GM11168 (cell line): ENCODE measurements at regions not wholly inside any gene's neighbourhood (a gene's known extent, or its start where the extent isn't known, plus 50 kb on each side); places are given as distances from the start of the nearest gene placed in this dataset.
"Not testable (repeated sequence)": the region's sequence is repeated elsewhere in the genome, so short reads cannot be mapped to it uniquely, and the experiment has no call there.

ENCODE experiments used
- in situ Hi-C: fragments of 300-500 bp; cut with MboI; formaldehyde crosslinking; loops from one replicate; pipeline ENCODE4 v1.12.0; 2022; ENCODE audit warnings: low sequenced_read_pairs; ENCODE audit not compliant: unreplicated experiment

DNA sequence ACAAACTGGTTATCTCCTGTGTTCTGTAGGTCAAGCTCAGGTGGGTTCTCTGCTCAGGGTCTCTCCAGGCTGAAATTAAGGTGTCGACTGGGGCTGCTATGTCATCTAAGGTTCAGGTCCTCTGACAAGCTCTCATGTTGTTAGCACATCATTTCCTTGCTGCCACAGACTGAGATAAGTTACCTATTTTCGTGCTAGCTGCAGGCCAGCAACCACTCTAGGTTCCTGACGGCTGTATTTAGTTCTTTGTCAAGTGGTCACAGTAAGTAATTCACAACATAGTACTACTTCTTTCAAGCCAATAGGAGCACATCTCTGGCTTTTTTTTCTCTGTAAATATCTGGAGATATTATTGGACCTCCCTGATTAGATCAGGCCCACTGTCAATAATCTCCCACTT is 169.3 kb upstream of the CAND1 start:
- in situ Hi-C loops, result no loop called here

DNA sequence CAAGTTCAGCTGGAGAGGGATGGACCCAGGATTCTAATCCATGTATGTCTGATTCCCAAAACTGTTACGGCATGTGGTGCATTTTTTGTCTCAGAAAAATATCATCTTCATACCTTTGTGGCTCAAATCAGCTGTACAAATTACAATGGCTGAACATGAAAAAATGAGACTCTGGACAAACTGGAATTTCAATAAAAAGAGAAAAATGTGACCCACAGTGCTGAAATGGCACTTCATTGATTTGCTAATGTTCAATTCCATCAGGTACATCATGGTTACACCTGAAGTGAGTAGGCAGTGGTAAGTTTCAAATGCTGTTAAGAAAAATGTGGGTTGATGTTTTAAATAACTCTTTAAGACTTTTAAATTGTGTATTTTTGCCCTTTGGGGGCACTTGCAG is 165.6 kb upstream of the CAND1 start:
- in situ Hi-C loops, result no loop called here

DNA sequence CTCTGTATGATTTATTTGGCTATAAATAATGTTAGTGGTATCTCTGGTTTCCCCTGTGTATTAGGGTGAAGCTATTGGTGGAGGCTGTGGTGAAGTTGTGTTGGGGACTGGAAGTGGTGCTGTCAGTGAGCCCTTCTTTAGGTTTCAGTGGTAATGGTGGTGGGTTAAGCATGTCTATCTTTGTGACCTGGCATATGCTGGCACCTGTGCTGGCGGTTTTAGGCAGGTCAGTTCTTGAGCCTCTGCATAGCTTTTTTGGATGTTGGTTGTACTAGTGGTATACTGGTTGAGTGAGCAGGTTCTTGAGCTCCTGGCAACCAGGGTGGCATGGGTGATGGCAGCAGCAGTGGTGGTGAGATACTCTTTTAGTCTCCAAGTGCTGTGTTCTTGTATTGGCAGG is 161.9 kb upstream of the CAND1 start:
- in situ Hi-C loops, result no loop called here

DNA sequence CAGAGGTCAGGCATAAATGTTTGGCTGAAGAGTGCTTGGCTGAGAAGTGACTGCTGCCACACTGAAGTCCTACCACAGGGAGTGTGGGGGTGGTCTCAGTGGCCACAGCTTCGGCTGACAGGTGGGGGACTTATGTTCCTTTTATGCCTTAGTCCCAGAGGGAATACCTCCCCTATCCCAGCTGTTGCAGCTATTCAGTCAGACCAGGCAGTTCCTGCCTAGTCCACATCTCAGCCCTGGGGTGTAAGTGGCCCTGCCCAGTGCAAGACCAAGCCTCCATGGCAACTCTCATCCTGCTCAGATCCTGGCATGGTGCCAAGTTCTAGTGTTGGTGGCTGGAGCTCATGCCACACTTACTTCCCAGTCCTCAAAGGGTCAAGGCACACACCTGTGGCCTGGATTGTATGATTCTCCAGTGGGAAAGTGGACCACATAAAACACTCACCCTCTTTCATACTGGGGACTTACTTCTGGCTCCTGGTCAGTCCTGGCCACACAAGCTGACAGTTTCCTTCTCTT is 161.3 kb upstream of the CAND1 start:
- in situ Hi-C loops, result no loop called here

DNA sequence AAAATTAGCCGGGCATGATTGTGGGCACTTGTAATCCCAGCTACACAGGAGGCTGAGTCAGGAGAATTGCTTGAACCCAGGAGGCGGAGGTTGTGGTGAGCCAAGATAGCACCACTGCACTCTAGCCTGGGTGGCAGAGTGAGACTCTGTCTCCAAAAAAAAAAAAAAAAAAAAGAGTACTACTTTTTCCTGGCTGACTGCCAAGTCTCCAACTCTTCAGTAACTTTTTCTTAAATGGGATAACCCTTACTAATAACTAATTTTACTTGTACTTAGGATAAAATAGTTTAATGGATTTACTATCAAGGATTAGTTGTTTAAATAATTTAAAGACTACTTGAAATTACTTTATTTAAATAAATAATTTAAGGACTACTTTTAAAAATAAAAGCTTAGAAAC is 158.8 kb upstream of the CAND1 start:
- in situ Hi-C loops, result not testable (repeated sequence)

DNA sequence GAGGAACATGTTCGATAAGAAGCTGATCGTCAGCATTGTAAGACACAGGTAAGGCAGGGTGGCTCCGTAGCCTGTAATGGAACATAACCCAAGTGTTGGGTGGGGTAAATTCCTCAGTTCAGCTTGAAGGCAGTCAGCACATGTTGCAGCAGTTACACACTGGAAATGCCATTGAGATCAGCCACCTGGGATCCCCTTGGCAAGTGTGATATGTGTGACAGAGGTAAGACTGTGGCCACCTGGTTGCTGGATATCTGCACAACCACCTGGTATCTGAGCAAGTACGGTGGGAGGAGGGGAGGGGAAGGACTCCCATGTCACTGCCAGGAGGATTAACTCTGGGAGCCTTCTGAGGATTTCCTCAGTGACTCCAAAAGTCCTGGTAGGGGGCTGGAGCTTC is 158.0 kb upstream of the CAND1 start:
- in situ Hi-C loops, result no loop called here

DNA sequence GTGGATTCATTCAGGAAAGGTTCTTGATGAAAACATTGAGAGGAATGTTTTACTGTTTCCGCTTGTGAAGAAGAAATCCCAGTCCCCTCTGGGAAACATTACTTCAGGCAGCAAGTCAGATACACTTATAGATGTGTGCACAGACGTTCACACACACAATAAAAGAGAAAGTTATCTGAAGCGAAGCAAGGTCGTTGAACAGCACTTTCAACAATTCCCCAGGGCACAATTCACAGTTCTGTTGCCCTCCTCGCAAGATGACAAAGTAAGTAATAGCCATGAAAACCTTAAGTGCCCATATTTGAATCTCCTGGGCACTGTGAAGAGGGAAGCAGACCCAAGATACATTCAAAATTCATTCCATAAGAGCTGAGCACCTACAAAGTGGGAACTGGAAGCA is 156.6 kb upstream of the CAND1 start:
- in situ Hi-C loops, result no loop called here

DNA sequence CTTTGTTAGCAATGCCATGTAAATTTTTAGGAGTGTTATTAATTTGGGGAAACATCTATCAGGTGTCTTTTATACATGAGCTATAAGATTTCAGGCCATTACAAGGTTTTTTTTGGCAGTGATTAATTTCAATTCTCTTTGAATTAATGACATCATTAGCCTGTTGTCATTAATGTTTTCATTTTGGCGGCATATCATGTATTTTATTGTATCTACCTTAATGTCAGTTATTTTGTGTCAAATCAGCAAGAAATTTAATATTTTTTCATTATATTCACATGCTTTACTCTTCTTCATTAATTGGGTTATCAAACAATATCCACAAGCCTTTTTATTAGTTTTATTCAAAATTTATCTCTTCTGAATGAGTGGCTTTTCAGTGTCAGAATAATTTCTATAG is 153.0 kb upstream of the CAND1 start:
- in situ Hi-C loops, result no loop called here

DNA sequence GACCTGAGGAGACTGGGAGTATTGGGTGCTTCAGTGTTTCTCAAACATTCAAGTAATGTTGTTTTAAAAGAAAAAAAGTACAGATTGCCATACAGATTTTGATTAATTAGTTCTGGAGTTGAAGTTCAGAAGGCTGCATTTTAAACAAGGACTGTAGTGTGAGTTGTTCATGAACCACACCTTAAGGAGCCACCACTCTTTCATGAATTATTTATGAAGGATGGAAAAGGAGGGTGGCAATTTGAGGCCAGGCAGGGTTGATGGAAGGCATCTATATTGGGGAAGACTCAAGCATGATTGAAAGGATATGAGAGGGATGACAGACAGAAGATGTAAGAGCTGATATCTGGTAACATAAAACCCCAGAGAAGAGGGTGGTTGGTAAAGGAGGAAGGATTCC is 146.6 kb upstream of the CAND1 start:
- in situ Hi-C loops, result no loop called here

DNA sequence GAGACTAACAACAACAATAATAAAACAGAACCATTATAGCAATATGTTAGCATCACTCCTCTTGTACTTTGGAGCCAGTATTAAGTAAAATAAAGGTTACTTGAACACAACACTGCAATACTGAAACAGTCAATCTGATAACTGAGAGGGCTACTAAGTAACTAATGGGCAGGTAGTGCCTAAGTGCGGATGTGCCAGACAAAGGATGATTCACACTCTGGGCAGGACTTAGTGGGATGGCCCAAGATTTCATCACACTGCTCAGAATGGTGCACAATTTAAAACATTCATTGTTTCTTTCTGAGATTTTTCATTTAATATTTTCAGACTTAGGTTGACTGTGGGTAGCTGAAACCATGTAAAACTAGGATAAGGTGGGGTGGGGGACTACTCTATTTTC is 131.9 kb upstream of the CAND1 start:
- in situ Hi-C loops, result no loop called here

DNA sequence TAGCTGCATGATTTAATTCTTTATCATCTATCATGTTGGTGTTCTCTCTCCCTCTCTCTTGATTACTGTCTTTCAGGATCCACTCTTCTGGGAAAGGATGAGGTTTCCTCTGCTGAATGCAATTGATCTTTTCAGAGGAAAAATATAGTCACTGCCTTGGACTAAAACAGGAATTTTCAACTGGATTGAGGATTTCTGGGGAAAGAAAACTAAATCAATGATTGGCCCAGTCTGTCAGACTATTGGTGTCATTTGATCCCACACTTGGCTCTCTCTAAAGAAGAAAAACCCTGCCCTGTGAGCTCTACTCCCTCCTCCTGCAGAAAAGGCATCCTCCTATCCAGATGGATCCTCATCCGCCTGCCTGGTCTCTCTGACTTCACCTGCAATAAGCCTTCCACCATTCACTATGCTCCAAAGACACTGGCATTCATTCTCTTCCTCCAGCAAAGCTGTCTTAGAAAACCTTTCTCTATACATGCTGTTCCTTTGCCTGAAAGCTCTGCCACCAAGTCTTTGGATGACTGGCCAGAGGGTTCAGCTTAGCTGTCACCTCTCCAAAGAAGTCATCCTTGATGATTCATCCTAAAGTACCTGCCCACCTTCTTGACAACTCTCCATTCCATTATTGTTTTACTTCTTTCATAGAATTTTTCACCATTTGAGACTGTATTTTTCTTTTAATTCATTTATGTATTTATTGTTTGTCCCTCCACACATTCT is 127.7 kb upstream of the CAND1 start:
- in situ Hi-C loops, result no loop called here

DNA sequence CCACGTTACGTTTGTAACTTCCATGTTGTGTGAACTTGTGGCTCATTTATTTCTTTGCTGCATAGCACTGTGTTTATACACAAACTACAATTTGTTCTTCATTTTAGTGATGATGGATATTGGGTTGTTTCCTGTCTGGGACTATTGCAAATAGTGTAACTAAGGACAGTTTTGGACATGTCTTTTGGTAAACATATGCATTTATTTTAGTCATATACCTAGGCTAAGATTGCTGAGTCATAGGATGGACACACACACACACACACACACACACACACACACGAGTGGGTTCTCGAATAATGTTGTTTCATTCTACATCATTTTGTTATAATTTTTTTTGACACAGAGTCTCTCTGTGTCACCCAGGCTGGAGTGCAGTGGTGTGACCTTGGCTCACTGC is 123.5 kb upstream of the CAND1 start:
- in situ Hi-C loops, result no loop called here

DNA sequence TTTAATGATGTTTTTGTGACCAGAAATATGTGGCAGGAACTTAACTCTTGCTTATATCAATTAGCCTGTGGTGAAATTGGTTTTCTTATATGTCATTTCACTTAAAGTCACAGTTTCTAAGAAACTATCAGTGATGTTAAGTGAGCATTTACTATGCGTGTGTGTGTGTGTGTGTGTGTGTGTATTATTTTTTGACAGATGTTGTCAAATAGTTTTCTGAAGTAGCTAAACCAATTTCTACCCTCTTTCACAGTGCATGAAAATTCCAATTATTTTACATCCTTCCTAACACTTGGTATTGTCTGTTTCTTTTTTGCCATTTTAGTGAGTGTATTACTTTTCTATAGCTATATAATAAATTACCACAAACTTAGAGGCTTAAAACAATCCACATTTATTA is 122.1 kb upstream of the CAND1 start:
- in situ Hi-C loops, result no loop called here

DNA sequence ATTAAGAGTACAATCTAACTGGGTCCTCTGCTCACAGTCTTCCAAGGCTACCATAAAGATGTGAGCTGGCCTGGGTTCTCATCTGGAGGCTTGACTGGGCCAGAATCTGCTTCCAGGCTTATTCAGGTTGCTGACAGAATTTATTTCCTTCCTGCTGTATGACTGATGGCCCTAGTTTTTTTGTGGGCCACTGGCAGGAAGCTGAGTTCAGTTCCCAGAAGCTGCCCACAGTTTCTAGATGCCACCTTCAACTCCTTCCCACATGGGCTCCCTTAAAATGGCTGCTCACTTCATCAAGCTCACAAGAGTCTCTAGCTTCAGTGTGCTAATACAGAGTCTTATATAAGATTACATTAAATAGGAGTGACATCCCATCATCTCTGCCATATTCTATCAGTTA is 121.7 kb upstream of the CAND1 start:
- in situ Hi-C loops, result no loop called here

DNA sequence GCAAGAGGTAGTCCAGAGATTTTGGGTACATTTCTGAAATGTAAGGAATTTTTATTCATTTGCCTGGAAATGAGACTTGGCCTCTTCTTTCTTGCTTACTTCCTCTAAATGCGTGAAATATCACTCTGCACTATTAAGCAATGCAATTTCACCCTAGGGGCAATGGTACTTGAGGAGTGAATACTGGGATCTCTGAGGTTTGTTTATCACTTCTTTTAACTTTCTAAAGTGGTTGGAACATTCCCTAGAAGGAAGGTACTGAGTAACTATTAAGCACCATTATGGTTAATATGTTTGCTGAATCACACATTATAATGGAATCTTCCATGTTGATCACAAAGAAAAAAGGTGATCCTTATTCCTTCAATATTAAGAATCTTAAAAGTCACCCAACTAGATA is 120.9 kb upstream of the CAND1 start:
- in situ Hi-C loops, result no loop called here

DNA sequence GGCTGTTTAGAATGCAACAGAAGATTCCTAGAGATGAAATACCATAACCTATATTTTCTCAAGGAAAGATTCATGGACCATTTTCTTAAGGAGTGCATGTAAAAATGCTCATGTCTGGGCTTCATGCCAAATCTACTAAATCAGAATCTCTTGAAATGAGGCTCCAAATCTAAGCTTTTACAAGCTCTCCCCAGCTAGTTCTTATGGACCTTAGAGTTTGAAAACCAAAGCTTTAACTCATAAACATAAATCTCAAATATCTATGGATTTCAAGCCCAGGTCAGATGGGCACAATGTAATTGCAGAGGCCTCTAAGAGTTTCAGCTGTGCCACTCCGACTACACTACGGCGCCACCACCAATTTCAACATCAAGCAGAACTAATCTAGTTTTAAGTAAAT is 117.3 kb upstream of the CAND1 start:
- in situ Hi-C loops, result no loop called here

DNA sequence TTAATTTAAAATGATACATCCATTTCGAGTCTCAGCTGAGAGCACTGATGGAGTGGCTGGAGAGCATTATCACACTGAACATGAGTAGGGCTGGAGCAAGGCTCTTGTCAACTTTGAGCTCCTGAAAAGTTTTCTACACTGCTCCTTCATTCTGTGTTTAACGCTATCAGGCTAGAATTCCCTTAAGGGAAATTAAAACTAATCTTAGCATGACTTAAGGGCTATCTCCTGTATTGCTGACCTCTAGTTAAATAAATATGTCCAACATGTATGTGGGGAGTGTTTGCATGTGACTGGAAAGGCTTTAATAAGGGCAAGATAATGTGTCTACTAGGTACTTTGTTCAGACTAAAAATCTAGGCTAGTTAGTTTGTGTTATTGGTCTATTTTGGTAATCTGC is 116.7 kb upstream of the CAND1 start:
- in situ Hi-C loops, result no loop called here

DNA sequence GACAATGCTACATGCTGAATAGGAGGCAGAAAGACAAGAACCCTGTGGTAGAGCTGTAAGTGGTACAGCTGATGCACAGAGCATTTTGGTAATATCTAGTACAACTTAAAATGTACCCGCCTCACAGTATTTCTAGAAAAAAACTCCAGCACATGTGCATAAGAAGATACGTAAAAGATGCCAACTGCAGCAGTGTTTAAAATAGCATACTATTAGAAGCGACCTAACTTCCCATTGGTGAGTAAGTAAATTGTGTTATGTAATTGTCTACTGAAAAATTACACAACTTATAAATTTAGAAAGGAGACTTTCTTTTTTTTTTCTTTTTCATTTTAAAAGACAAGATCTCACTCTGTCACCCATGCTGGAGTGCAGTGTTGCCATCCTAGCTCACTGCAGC is 114.3 kb upstream of the CAND1 start:
- in situ Hi-C loops, result no loop called here

DNA sequence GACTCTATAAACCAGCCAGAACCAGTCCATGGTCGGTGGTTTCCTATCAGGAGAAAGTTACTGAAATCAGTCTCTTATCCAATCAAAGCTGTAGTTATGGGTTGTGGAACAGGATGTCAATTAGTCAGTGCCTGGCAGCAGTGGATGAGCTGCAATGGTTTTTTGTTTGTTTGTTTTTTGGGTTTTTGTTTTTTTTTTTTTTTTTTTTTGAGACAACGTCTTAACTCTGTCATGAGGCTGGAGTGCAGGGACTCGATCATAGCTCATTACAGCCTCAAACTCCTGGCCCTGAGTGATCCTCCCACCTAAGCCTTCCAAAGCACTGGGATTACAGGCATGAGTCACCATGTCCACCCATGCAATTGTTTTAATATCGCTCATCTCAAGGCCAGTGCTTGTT is 113.3 kb upstream of the CAND1 start:
- in situ Hi-C loops, result no loop called here

DNA sequence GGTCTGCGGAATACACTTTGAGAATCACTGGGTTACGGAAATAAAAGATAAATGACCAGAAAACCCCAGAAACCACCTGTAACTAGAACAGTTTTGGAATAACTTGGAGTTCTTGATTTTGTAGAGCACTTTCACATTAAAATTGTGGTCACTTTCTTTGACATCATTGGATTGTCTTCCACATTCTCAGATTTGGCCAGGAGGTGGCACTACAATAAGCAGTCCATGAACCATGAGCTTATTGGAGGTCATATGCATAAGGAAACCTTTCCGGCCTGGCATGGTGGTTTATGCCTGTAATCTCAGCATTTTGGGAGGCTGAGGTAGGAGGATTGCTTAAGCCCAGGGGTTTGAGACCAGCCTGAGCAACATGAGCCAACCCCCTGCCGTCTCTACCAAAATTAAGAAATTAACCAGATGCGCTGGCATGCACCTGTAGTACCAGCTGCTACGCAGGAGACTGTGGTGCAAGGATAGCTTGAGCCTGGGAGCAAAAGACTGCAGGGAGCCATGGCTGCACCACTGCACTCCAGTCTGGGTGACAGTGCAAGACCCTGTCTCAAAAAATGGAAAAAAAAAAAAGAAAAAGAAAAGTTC is 107.7 kb upstream of the CAND1 start:
- in situ Hi-C loops, result no loop called here

DNA sequence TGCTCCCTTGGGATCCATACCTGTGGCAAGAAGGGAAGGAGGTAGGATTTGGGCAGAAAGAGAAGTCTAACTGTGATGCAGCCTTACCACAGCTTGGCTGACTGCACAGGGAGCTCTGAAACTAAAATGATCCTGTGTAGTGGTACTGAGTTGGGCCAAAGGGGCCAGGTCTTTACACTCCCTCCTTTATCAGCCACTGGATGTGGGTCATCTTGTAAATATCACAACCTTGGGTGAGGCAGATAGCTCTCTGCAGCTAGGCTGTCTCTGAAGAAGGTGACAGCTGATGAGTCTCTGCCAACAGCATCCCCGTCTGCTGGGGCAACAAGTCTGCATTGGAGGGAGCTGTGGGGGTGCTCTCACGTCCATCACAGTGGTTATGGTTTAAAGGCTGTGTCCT is 95.9 kb upstream of the CAND1 start:
- in situ Hi-C loops, result no loop called here

DNA sequence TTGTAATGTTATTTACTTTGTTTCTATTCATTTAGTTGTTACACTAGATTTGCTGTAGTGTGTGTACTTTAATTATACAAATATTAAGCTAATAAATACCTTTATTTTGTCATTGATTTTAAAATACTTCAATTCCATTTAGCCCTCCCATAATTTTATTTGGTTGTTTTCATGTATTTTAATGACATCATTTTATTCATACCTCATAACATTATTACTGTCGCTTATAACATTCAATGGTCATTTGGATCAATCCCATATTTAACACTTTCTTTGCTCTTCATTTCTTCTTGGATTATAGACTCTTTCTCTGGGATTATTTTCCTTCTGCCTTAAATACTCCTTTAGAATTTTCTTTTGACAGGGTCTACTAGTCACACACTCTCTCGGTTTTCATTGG is 86.6 kb upstream of the CAND1 start:
- in situ Hi-C loops, result no loop called here
